B cell (primary cell): ENCODE measurements at regions not wholly inside any gene's neighbourhood (a gene's known extent, or its start where the extent isn't known, plus 50 kb on each side); places are given as distances from the start of the nearest gene placed in this dataset.

Experiments used
- ATAC-seq: fragments of 200-7000 bp; cut with Tn5 transposase; one replicate; pipeline ENCODE4 v1.10.0; 2021; ENCODE audit warnings: low read depth, mild to moderate bottlenecking, moderate number of reproducible peaks, moderate library complexity
- CTCF ChIA-PET: fragments of 350-600 bp; sonication (Branson Sonifier 250); formaldehyde crosslinking; loops from one replicate; lab custom pipeline; 2021; ENCODE audit warnings: antibody characterized with exemption, inconsistent platforms; lab: Charles Lee
- POLR2A ChIA-PET: fragments of 350-600 bp; sonication (Branson Sonifier 250); formaldehyde crosslinking; loops from one replicate; lab custom pipeline; 2021; ENCODE audit warnings: antibody characterized with exemption; lab: Charles Lee
- DNase-seq: peaks from one replicate; pipeline ENCODE4 v3.0.0; 2013
- H2AFZ ChIP-seq: 2 replicates; pipeline ENCODE4 v1.6.1; 2012; ENCODE audit warnings: mild to moderate bottlenecking, low read depth, low read length; ENCODE audit not compliant: insufficient read depth, poor library complexity, severe bottlenecking
- H3K27ac ChIP-seq, 2 donors: 1 replicate in 1 of 2; 2 replicates in 1 of 2; pipeline ENCODE4 v1.5.1; 2012 to 2013; ENCODE audit warnings: low read length in 2 of 2, mild to moderate bottlenecking in 2 of 2, moderate library complexity in 1 of 2
- H3K27me3 ChIP-seq, 4 experiments: fragments of 200-600 bp in 1 of 4; sonication (generic) in 1 of 4; replicated peaks in 1 of 4; 1 replicate in 2 of 4; 2 replicates in 2 of 4; pipeline versions ENCODE4 v1.6.1 to v1.7.0; 2013 to 2016; ENCODE audit warnings: low read length in 3 of 4, mild to moderate bottlenecking in 2 of 4, mixed read lengths in 1 of 4, moderate library complexity in 1 of 4; ENCODE audit not compliant: insufficient read depth in 4 of 4, control insufficient read depth in 3 of 4; ENCODE audit errors: control extremely low read depth in 1 of 4
- H3K36me3 ChIP-seq, 2 experiments: replicated peaks in 1 of 2; 1 replicate in 1 of 2; 2 replicates in 1 of 2; pipeline versions ENCODE4 v1.6.1 to v1.7.1; 2013; ENCODE audit warnings: low read length in 1 of 2; ENCODE audit not compliant: insufficient read depth in 2 of 2, control insufficient read depth in 1 of 2; ENCODE audit errors: control extremely low read depth in 1 of 2, extremely low read depth in 1 of 2
- H3K4me1 ChIP-seq, 2 donors: fragments of 200-600 bp in 1 of 2; sonication (generic) in 1 of 2; 1 replicate in 1 of 2; 2 replicates in 1 of 2; pipeline versions ENCODE4 v1.5.1 to v1.6.1; 2013 to 2017; ENCODE audit warnings: low read length in 2 of 2; ENCODE audit not compliant: control insufficient read depth in 2 of 2, insufficient read depth in 2 of 2
- H3K4me2 ChIP-seq: replicated peaks from 2 replicates; pipeline ENCODE3; 2012; ENCODE audit warnings: mild to moderate bottlenecking, low read depth, low read length; ENCODE audit not compliant: poor library complexity, severe bottlenecking
- H3K4me3 ChIP-seq, 5 experiments: fragments of 200-600 bp in 1 of 5; sonication (generic) in 1 of 5; 1 replicate in 3 of 5; 2 replicates in 2 of 5; pipeline versions ENCODE4 v1.5.1 to v1.7.0; 2011 to 2016; ENCODE audit warnings: low read length in 4 of 5, mild to moderate bottlenecking in 4 of 5, low read depth in 2 of 5, control low read depth in 1 of 5, moderate library complexity in 1 of 5; ENCODE audit not compliant: insufficient read depth in 1 of 5; ENCODE audit errors: control extremely low read depth in 1 of 5, extremely low read depth in 1 of 5
- H3K79me2 ChIP-seq: fragments of 200-600 bp; sonication (generic); one replicate; pipeline ENCODE4 v1.6.0; 2016; ENCODE audit warnings: low read length; ENCODE audit not compliant: control insufficient read depth, insufficient read depth
- H3K9ac ChIP-seq: fragments of 200-600 bp; sonication (generic); 2 replicates; pipeline ENCODE4 v1.6.1; 2017; ENCODE audit warnings: mild to moderate bottlenecking, low read length, moderate library complexity
- H3K9me3 ChIP-seq, 3 donors: one replicate each; pipeline versions ENCODE4 v1.6.1 to v1.7.1; 2013; ENCODE audit warnings: low read length in 2 of 3; ENCODE audit not compliant: control insufficient read depth in 2 of 3, insufficient read depth in 1 of 3; ENCODE audit errors: control extremely low read depth in 1 of 3
- H4K20me1 ChIP-seq: 2 replicates; pipeline ENCODE4 v1.6.0; 2012; ENCODE audit warnings: mild to moderate bottlenecking, low read length; ENCODE audit not compliant: insufficient read depth, control insufficient read depth, poor library complexity, severe bottlenecking
- H3K27ac Mint-ChIP-seq: one replicate; pipeline ENCODE4 v1.8.0; 2021; ENCODE audit warnings: mixed read lengths
- H3K27me3 Mint-ChIP-seq: one replicate; pipeline ENCODE4 v1.8.0; 2021; ENCODE audit warnings: mixed read lengths
- H3K4me1 Mint-ChIP-seq: one replicate; pipeline ENCODE4 v1.8.0; 2021; ENCODE audit warnings: mixed read lengths
- H3K4me3 Mint-ChIP-seq: one replicate; pipeline ENCODE4 v1.8.0; 2021; ENCODE audit warnings: mixed read lengths
- H3K9me3 Mint-ChIP-seq: one replicate; pipeline ENCODE4 v1.8.0; 2022; ENCODE audit warnings: mixed read lengths; ENCODE audit not compliant: insufficient read depth
- CTCF ChIP-seq: fragments of 200-600 bp; IDR thresholded peaks from one replicate; pipeline ENCODE4 v1.8.0; 2022; ENCODE audit warnings: antibody characterized with exemption, mild to moderate bottlenecking
- EZH2 ChIP-seq: IDR thresholded peaks from 2 replicates; pipeline ENCODE4 v1.6.1; 2012; ENCODE audit warnings: borderline replicate concordance, low read depth, mild to moderate bottlenecking, moderate library complexity, low read length; ENCODE audit not compliant: insufficient read depth, poor library complexity, severe bottlenecking
- WGBS: methylation state at CpG from one replicate; pipeline ENCODE4 v1.1.5; 2013; ENCODE audit warnings: missing lambda C conversion rate; ENCODE audit not compliant: insufficient coverage; 5-methylcytosine and 5-hydroxymethylcytosine counted together
- intact Hi-C: fragments of 100-400 bp; cut with micrococcal nuclease; formaldehyde crosslinking; loops from one replicate; pipeline ENCODE4 v1.10.0; 2022

GRCh38 chr10:28862219-28862618, 184.9 kb downstream of the BAMBI start:
- DNase-seq, result no peak
- Mint-ChIP-seq H3K4me1 (no peaks in the 10 kb centered on the region), H3K27ac (no peak overlapping the region), H3K4me3 (no peak overlapping the region), H3K27me3 (no peaks in the 10 kb centered on the region), H3K9me3 (peaks cover 3% of the 10 kb centered on the region)
- ATAC-seq, result no peak
- ChIA-PET POLR2A (no interaction called here), CTCF (no interaction called here)
- H4K20me1 ChIP-seq, result no peaks in the 10 kb centered on the region
- no CpG with 5 or more reads among the region's 2 CpGs for WGBS
- H3K4me2 ChIP-seq, result no peak overlapping the region
- H3K9ac ChIP-seq, result no peak overlapping the region
- H2AFZ ChIP-seq, result no peak overlapping the region
- H3K79me2 ChIP-seq, result no peaks in the 10 kb centered on the region
- no peaks in the 10 kb centered on the region for H3K36me3 ChIP-seq
- H3K9me3 ChIP-seq, result peaks cover 0 to 2% (median 0%) of the 10 kb centered on the region in 3 donors
- TF ChIP-seq EZH2 (no peak), CTCF (no peak)
- no peaks in the 10 kb centered on the region for H3K27me3 ChIP-seq
- no peaks in the 10 kb centered on the region for H3K4me1 ChIP-seq
- H3K4me3 ChIP-seq, result no peak overlapping the region
- intact Hi-C loops, result no loop called here
- no peak overlapping the region for H3K27ac ChIP-seq

- CTCF ChIA-PET, result no interaction called here
- no peak overlapping the region for H3K4me3 Mint-ChIP-seq
- Histone ChIP-seq H3K27me3 (no peaks in the 10 kb centered on the region), H3K36me3 (no peaks in the 10 kb centered on the region), H3K9ac (no peak overlapping the region), H4K20me1 (no peaks in the 10 kb centered on the region), H3K4me3 (no peak overlapping the region), H2AFZ (no peak overlapping the region), H3K4me1 (no peaks in the 10 kb centered on the region), H3K79me2 (no peaks in the 10 kb centered on the region), H3K9me3 (no peaks in the 10 kb centered on the region), H3K27ac (no peak overlapping the region), H3K4me2 (no peak overlapping the region)
- DNase-seq (no peak), ATAC-seq (no peak)
- no peaks in the 10 kb centered on the region for H3K27me3 Mint-ChIP-seq
- POLR2A ChIA-PET, result no interaction called here
- TF ChIP-seq CTCF (no peak), EZH2 (no peak)
- no peaks in the 10 kb centered on the region for H3K4me1 Mint-ChIP-seq
- H3K27ac Mint-ChIP-seq, result no peak overlapping the region
- no peaks in the 10 kb centered on the region for H3K9me3 Mint-ChIP-seq
- WGBS, result 87% methylated on average over 3 of the region's 5 CpGs
- intact Hi-C loops, result no loop called here
These were observed 192.4 kb downstream of the BAMBI start for GRCh38 chr10:28869606-28870201.
